ENCODE measurements at regions not wholly inside any gene's neighbourhood (a gene's known extent, or its start where the extent isn't known, plus 50 kb on each side); places are given as distances from the start of the nearest gene placed in this dataset.

- H3K4me3 ChIP-seq = no peak overlapping the region
- ATAC-seq (no peak), DNase-seq (no peak)
- H3K36me3 ChIP-seq = no peaks in the 10 kb centered on the region
- no peaks in the 10 kb centered on the region for H3K4me1 ChIP-seq
- WGBS (ENCODE audit: insufficient coverage, low coverage, low lambda C conversion rate, missing lambda C conversion rate) = 81% methylated on average over 12 of the region's 26 CpGs
- H3K27me3 ChIP-seq = no peaks in the 10 kb centered on the region
- intact Hi-C loops (cut with DNase I) = loop anchor here in 1 of 2 donors (10.0 kb wide), 1 partner anchor 123 kb away; no protein-coding TSS in a partner anchor
- no peaks in the 10 kb centered on the region for H3K9me3 ChIP-seq
- no peak for TF ChIP-seq CTCF (IDR thresholded peaks at IDR 0.05)
- no peak for TF ChIP-seq POLR2A (IDR thresholded peaks at IDR 0.05)
- H3K27ac ChIP-seq = no peak overlapping the region
Measured at GRCh38 chr10:2921956-2922680, 145.2 kb upstream of the PFKP start.

GRCh38 chr10:2920637-2921036, 146.7 kb upstream of the PFKP start:
- no peak for ATAC-seq
- WGBS (ENCODE audit: insufficient coverage, low coverage, low lambda C conversion rate, missing lambda C conversion rate) = 31% methylated on average over 5 of the region's 6 CpGs
- TF ChIP-seq CTCF (IDR thresholded peaks at IDR 0.05) (no peak), POLR2A (IDR thresholded peaks at IDR 0.05) (no peak)
- H3K4me1 ChIP-seq = no peaks in the 10 kb centered on the region
- intact Hi-C loops (cut with DNase I) = loop anchor here in 1 of 2 donors (10.0 kb wide), 1 partner anchor 124 kb away; no protein-coding TSS in a partner anchor
- DNase-seq = no peak
- H3K27ac ChIP-seq = no peak overlapping the region
- no peaks in the 10 kb centered on the region for H3K9me3 ChIP-seq
- H3K36me3 ChIP-seq = no peaks in the 10 kb centered on the region
- no peaks in the 10 kb centered on the region for H3K27me3 ChIP-seq
- H3K4me3 ChIP-seq = no peak overlapping the region

- Histone ChIP-seq H3K36me3 (no peaks in the 10 kb centered on the region), H3K27me3 (no peaks in the 10 kb centered on the region), H3K4me1 (no peaks in the 10 kb centered on the region), H3K4me3 (no peak overlapping the region), H3K27ac (no peak overlapping the region), H3K9me3 (no peaks in the 10 kb centered on the region)
- 21% methylated on average over 3 of the region's 3 CpGs for WGBS (ENCODE audit: insufficient coverage, low coverage, low lambda C conversion rate, missing lambda C conversion rate)
- TF ChIP-seq POLR2A (IDR thresholded peaks at IDR 0.05) = no peak
- TF ChIP-seq CTCF (IDR thresholded peaks at IDR 0.05) = no peak
- intact Hi-C loops (cut with DNase I) = loop anchor here in 1 of 2 donors (10.0 kb wide), 1 partner anchor 125 kb away; no protein-coding TSS in a partner anchor
- ATAC-seq = no peak
- no peak for DNase-seq
Measured at GRCh38 chr10:2920168-2920567, 147.2 kb upstream of the PFKP start.

GRCh38 chr10:2919016-2919415, 148.3 kb upstream of the PFKP start:
- 48% methylated on average over 2 of the region's 2 CpGs for WGBS (ENCODE audit: insufficient coverage, low coverage, low lambda C conversion rate, missing lambda C conversion rate)
- no peak for TF ChIP-seq POLR2A (IDR thresholded peaks at IDR 0.05)
- no peak for TF ChIP-seq CTCF (IDR thresholded peaks at IDR 0.05)
- intact Hi-C loops (cut with DNase I) = no loop called here
- Histone ChIP-seq H3K27ac (no peak overlapping the region), H3K4me1 (no peaks in the 10 kb centered on the region), H3K27me3 (no peaks in the 10 kb centered on the region), H3K4me3 (no peak overlapping the region), H3K36me3 (no peaks in the 10 kb centered on the region), H3K9me3 (no peaks in the 10 kb centered on the region)
- DNase-seq (no peak), ATAC-seq (no peak)

Data from right lobe of liver (tissue), 6 donors.